ENCODE measurements at regions not wholly inside any gene's neighbourhood (a gene's known extent, or its start where the extent isn't known, plus 50 kb on each side); places are given as distances from the start of the nearest gene placed in this dataset.

GRCh38 chr12:87818441-87818840 is 210.8 kb downstream of the C12orf50 start:
- no TSS peak for BruUV-seq (replicated peaks)
- intact Hi-C loops (cut with micrococcal nuclease), result no loop called here
- H3K4me1 Mint-ChIP-seq (ENCODE audit: insufficient read depth, unreplicated experiment), result peaks cover 29% of the 10 kb centered on the region
- H3K27me3 Mint-ChIP-seq (ENCODE audit: insufficient read depth, unreplicated experiment), result no peaks in the 10 kb centered on the region
- peaks cover 9% of the 10 kb centered on the region for H3K9me3 Mint-ChIP-seq (ENCODE audit: unreplicated experiment)
- no peak for DNase-seq (ENCODE audit: unreplicated experiment)
- no peaks in the 10 kb centered on the region for H3K36me3 Mint-ChIP-seq (ENCODE audit: insufficient read depth, unreplicated experiment)
- CTCF ChIA-PET, result no interaction called here
- H3K4me3 Mint-ChIP-seq (ENCODE audit: unreplicated experiment), result no peak overlapping the region
- no peak overlapping the region for H3K27ac Mint-ChIP-seq (ENCODE audit: low read depth, unreplicated experiment)
- TF ChIP-seq CTCF (IDR thresholded peaks at IDR 0.05; ENCODE audit: unreplicated experiment), result no peak
- POLR2A ChIA-PET, result interaction anchor here (0.6 to 1.3 kb wide), 3 partner anchors 9 to 628 kb away, joined by 3 read pairs; no protein-coding TSS in a partner anchor

GRCh38 chr12:87815771-87816585 is 213.2 kb downstream of the C12orf50 start:
- Mint-ChIP-seq H3K27ac (ENCODE audit: low read depth, unreplicated experiment) (no peak overlapping the region), H3K36me3 (ENCODE audit: insufficient read depth, unreplicated experiment) (no peaks in the 10 kb centered on the region), H3K4me1 (ENCODE audit: insufficient read depth, unreplicated experiment) (peaks cover 47% of the 10 kb centered on the region), H3K27me3 (ENCODE audit: insufficient read depth, unreplicated experiment) (no peaks in the 10 kb centered on the region), H3K4me3 (ENCODE audit: unreplicated experiment) (no peak overlapping the region), H3K9me3 (ENCODE audit: unreplicated experiment) (peaks cover 5% of the 10 kb centered on the region)
- no TSS peak for BruUV-seq (replicated peaks)
- CTCF ChIA-PET, result interaction anchor here (1.1 kb wide), 1 partner anchor 32 kb away, joined by 3 read pairs; no protein-coding TSS in a partner anchor
- DNase-seq (ENCODE audit: unreplicated experiment), result peak; percentile 67
- no peak for TF ChIP-seq CTCF (IDR thresholded peaks at IDR 0.05; ENCODE audit: unreplicated experiment)
- POLR2A ChIA-PET, result interaction anchor here (1.3 kb wide), 1 partner anchor 9 kb away, joined by 5 read pairs; no protein-coding TSS in a partner anchor
- intact Hi-C loops (cut with micrococcal nuclease), result no loop called here

GRCh38 chr12:87814625-87815024 is 214.6 kb downstream of the C12orf50 start:
- Mint-ChIP-seq H3K9me3 (ENCODE audit: unreplicated experiment) (peaks cover 8% of the 10 kb centered on the region), H3K36me3 (ENCODE audit: insufficient read depth, unreplicated experiment) (no peaks in the 10 kb centered on the region), H3K27me3 (ENCODE audit: insufficient read depth, unreplicated experiment) (no peaks in the 10 kb centered on the region), H3K4me1 (ENCODE audit: insufficient read depth, unreplicated experiment) (peaks cover 48% of the 10 kb centered on the region), H3K27ac (ENCODE audit: low read depth, unreplicated experiment) (peak overlapping the region; percentile 84), H3K4me3 (ENCODE audit: unreplicated experiment) (no peak overlapping the region)
- no peak for DNase-seq (ENCODE audit: unreplicated experiment)
- ChIA-PET CTCF (no interaction called here), POLR2A (interaction anchor here (0.6 kb wide), 1 partner anchor 10 kb away, joined by 3 read pairs; no protein-coding TSS in a partner anchor)
- no TSS peak for BruUV-seq (replicated peaks)
- intact Hi-C loops (cut with micrococcal nuclease), result no loop called here
- TF ChIP-seq CTCF (IDR thresholded peaks at IDR 0.05; ENCODE audit: unreplicated experiment), result no peak

GRCh38 chr12:87813476-87814234 is 215.5 kb downstream of the C12orf50 start:
- Mint-ChIP-seq H3K27me3 (ENCODE audit: insufficient read depth, unreplicated experiment) (no peaks in the 10 kb centered on the region), H3K4me3 (ENCODE audit: unreplicated experiment) (no peak overlapping the region), H3K9me3 (ENCODE audit: unreplicated experiment) (peaks cover 17% of the 10 kb centered on the region), H3K4me1 (ENCODE audit: insufficient read depth, unreplicated experiment) (peaks cover 55% of the 10 kb centered on the region), H3K36me3 (ENCODE audit: insufficient read depth, unreplicated experiment) (no peaks in the 10 kb centered on the region), H3K27ac (ENCODE audit: low read depth, unreplicated experiment) (peak overlapping the region; percentile 84)
- no TSS peak for BruUV-seq (replicated peaks)
- CTCF ChIA-PET, result no interaction called here
- TF ChIP-seq CTCF (IDR thresholded peaks at IDR 0.05; ENCODE audit: unreplicated experiment), result no peak
- POLR2A ChIA-PET, result interaction anchor here (0.6 kb wide), 1 partner anchor 11 kb away, joined by 3 read pairs; no protein-coding TSS in a partner anchor
- intact Hi-C loops (cut with micrococcal nuclease), result no loop called here
- DNase-seq (ENCODE audit: unreplicated experiment), result peak; percentile 43
